Loucy (cell line): ENCODE measurements at regions not wholly inside any gene's neighbourhood (a gene's known extent, or its start where the extent isn't known, plus 50 kb on each side); places are given as distances from the start of the nearest gene placed in this dataset.

Experiments used
- H2AFZ ChIP-seq: fragments of 200-600 bp; sonication (generic); 2 replicates; pipeline ENCODE4 v1.6.0; 2016; ENCODE audit warnings: antibody characterized with exemption, mild to moderate bottlenecking, low read length, moderate library complexity
- H3F3A ChIP-seq: fragments of 200-600 bp; 2 replicates; pipeline ENCODE4 v1.6.0; 2016; ENCODE audit warnings: antibody characterized with exemption, low read depth, mild to moderate bottlenecking
- H3K27me3 ChIP-seq: fragments of 200-600 bp; sonication (generic); 2 replicates; pipeline ENCODE4 v1.6.1; 2014; ENCODE audit warnings: low read length, mild to moderate bottlenecking; ENCODE audit not compliant: insufficient read depth, poor library complexity, severe bottlenecking
- H3K36me3 ChIP-seq: fragments of 200-600 bp; sonication (generic); 2 replicates; pipeline ENCODE4 v1.6.1; 2016; ENCODE audit warnings: low read length; ENCODE audit not compliant: insufficient read depth
- H3K4me1 ChIP-seq: fragments of 200-600 bp; sonication (generic); 2 replicates; pipeline ENCODE4 v1.5.1; 2014; ENCODE audit warnings: low read length, mild to moderate bottlenecking; ENCODE audit not compliant: insufficient read depth, poor library complexity, severe bottlenecking
- H3K4me2 ChIP-seq: fragments of 200-600 bp; sonication (generic); 2 replicates; pipeline ENCODE4 v1.6.0; 2014; ENCODE audit warnings: antibody characterized with exemption, low read length, low read depth, mild to moderate bottlenecking; ENCODE audit not compliant: poor library complexity, severe bottlenecking
- H3K4me3 ChIP-seq: fragments of 200-600 bp; sonication (generic); 2 replicates; pipeline ENCODE4 v1.5.1; 2014; ENCODE audit warnings: low read length, mild to moderate bottlenecking, mixed read lengths; ENCODE audit not compliant: poor library complexity, severe bottlenecking
- H3K79me2 ChIP-seq: fragments of 200-600 bp; sonication (generic); 2 replicates; pipeline ENCODE4 v1.6.1; 2014; ENCODE audit warnings: low read length; ENCODE audit not compliant: insufficient read depth
- H3K9ac ChIP-seq: fragments of 200-600 bp; sonication (generic); 2 replicates; pipeline ENCODE4 v1.6.0; 2014; ENCODE audit warnings: mild to moderate bottlenecking, low read depth, low read length, moderate library complexity; ENCODE audit not compliant: poor library complexity, severe bottlenecking
- H3K9me2 ChIP-seq: fragments of 200-600 bp; sonication (generic); replicated peaks from 2 replicates; pipeline ENCODE4 v1.6.1; 2016; ENCODE audit warnings: low read depth, low read length, mixed read lengths
- H3K9me3 ChIP-seq: fragments of 200-600 bp; sonication (generic); 2 replicates; pipeline ENCODE4 v1.6.1; 2014; ENCODE audit warnings: mild to moderate bottlenecking, antibody characterized with exemption, low read length, low read depth; ENCODE audit not compliant: insufficient read depth
- H4K20me1 ChIP-seq: fragments of 200-600 bp; sonication (generic); 2 replicates; pipeline ENCODE4 v1.6.0; 2014; ENCODE audit warnings: antibody characterized with exemption, low read length, mild to moderate bottlenecking; ENCODE audit not compliant: insufficient read depth, poor library complexity, severe bottlenecking
- EZH2phosphoT487 ChIP-seq: fragments of 200-600 bp; IDR thresholded peaks from 2 replicates; pipeline ENCODE4 v1.6.1; 2018; ENCODE audit warnings: antibody characterized with exemption, mild to moderate bottlenecking, moderate library complexity, borderline replicate concordance
- TF ChIP-seq, protein P1 (sequence below): fragments of 200-600 bp; sonication (generic); conservative IDR thresholded peaks from 2 replicates; pipeline ENCODE4 v1.5.1; 2014; ENCODE audit warnings: mild to moderate bottlenecking, antibody characterized with exemption, low read length

DNA sequence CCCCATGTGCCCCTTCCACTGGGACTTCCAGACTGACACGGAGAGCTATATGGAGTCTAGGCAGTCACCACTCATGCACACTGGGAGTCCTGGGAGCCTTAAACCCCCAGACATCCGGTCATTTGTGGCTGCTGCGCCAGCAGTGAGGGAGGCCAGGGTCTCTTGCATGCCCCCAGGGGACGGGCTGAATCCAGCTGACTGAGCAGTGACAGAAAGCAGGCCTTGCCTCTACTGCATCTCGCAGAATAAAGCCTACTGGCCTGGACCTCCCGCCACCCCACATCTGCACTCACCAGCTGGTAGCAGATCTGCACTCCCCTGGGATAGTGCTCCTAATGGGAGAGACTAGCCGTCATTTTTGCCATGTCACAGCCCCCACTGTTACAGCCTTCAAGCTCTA lies 1234.2 kb downstream of the FAM133A start:
- Histone ChIP-seq H3K9ac (no peak overlapping the region), H3K79me2 (no peaks in the 10 kb centered on the region), H3K4me1 (no peaks in the 10 kb centered on the region), H2AFZ (no peak overlapping the region), H3K4me3 (no peak overlapping the region), H3K9me3 (no peaks in the 10 kb centered on the region), H3K4me2 (no peak overlapping the region), H3K27me3 (no peaks in the 10 kb centered on the region), H3F3A (no peaks in the 10 kb centered on the region), H3K36me3 (no peaks in the 10 kb centered on the region), H4K20me1 (no peaks in the 10 kb centered on the region), H3K9me2 (no peaks in the 10 kb centered on the region)
- no peak for TF ChIP-seq EZH2phosphoT487
- TF ChIP-seq, protein P1, sequence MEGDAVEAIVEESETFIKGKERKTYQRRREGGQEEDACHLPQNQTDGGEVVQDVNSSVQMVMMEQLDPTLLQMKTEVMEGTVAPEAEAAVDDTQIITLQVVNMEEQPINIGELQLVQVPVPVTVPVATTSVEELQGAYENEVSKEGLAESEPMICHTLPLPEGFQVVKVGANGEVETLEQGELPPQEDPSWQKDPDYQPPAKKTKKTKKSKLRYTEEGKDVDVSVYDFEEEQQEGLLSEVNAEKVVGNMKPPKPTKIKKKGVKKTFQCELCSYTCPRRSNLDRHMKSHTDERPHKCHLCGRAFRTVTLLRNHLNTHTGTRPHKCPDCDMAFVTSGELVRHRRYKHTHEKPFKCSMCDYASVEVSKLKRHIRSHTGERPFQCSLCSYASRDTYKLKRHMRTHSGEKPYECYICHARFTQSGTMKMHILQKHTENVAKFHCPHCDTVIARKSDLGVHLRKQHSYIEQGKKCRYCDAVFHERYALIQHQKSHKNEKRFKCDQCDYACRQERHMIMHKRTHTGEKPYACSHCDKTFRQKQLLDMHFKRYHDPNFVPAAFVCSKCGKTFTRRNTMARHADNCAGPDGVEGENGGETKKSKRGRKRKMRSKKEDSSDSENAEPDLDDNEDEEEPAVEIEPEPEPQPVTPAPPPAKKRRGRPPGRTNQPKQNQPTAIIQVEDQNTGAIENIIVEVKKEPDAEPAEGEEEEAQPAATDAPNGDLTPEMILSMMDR, result no peak

GRCh38 chrX:94908648-94909047 lies 1234.6 kb downstream of the FAM133A start:
- Histone ChIP-seq H3F3A (no peaks in the 10 kb centered on the region), H3K27me3 (no peaks in the 10 kb centered on the region), H3K4me1 (no peaks in the 10 kb centered on the region), H3K9me2 (no peaks in the 10 kb centered on the region), H3K9me3 (no peaks in the 10 kb centered on the region), H3K4me3 (no peak overlapping the region), H3K4me2 (no peak overlapping the region), H2AFZ (no peak overlapping the region), H3K79me2 (no peaks in the 10 kb centered on the region), H4K20me1 (no peaks in the 10 kb centered on the region), H3K36me3 (no peaks in the 10 kb centered on the region), H3K9ac (no peak overlapping the region)
- TF ChIP-seq, protein P1, result no peak
- no peak for TF ChIP-seq EZH2phosphoT487

DNA sequence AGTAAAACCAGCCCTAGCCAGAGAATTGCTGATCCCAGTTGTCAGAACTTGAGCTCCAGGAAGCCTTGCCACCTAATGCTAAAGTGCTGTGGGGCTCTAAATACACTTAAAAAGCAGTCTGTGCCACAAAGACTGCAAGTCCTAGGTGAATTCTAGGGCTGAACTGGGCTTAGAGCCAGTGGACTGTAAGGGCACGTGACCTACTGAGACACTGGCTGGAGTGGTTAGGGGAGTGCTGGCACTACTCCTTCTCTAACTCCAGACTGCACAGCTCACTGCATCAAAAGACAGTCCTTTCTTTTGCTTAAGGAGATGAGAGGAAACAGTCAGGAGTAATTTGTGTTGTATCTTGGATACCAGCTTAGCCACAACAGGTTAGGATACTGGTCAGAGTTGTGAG lies 1240.2 kb downstream of the FAM133A start:
- Histone ChIP-seq H3K27me3 (no peaks in the 10 kb centered on the region), H3K9me3 (no peaks in the 10 kb centered on the region)

More for the DNA sequence above, 1240.2 kb downstream of the FAM133A start:
- Histone ChIP-seq H3K4me1 (no peaks in the 10 kb centered on the region), H3K4me2 (no peak overlapping the region), H3K79me2 (no peaks in the 10 kb centered on the region), H3K9me2 (no peaks in the 10 kb centered on the region), H3K9ac (no peak overlapping the region), H3K4me3 (no peak overlapping the region), H2AFZ (no peak overlapping the region), H3K36me3 (no peaks in the 10 kb centered on the region), H4K20me1 (no peaks in the 10 kb centered on the region), H3F3A (no peaks in the 10 kb centered on the region)
- no peak for TF ChIP-seq EZH2phosphoT487
- TF ChIP-seq, protein P1, result no peak
